ENCODE measurements at regions not wholly inside any gene's neighbourhood (a gene's known extent, or its start where the extent isn't known, plus 50 kb on each side); places are given as distances from the start of the nearest gene placed in this dataset.

DNA sequence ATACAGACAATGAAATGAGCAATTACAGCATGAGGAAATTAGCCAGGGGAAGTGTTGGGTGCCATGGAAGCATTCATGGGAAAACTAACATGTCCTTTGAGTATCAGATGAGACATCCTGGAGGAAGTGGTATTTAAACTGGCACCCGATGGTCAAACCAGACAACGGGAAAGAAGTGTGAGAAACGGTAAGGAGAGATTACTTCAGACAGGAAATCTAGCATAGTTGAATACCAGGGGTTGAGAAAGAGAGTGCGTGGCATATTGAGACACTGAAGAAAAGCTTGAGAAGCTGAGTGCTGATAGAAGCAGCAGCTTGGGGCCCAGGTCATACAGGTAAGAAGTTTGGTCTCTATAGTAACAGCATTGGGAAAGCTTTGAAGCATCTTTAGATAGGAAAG, 175.3 kb downstream of the C11orf87 start:
- Mint-ChIP-seq H3K27me3 (no peaks in the 10 kb centered on the region), H3K36me3 (no peaks in the 10 kb centered on the region), H3K4me1 (no peaks in the 10 kb centered on the region), H3K27ac (no peak overlapping the region), H3K9me3 (peaks cover 0 to 6% (median 0%) of the 10 kb centered on the region in 8 donors), H3K4me3 (no peak overlapping the region)
- Histone ChIP-seq H3K4me3 (ENCODE audit: low read length in 2 of 2) (no peak overlapping the region), H3K9me3 (ENCODE audit: control insufficient read depth in 1 of 2, low read length in 2 of 2) (no peaks in the 10 kb centered on the region), H3K27me3 (ENCODE audit: insufficient read depth, low read length) (no peaks in the 10 kb centered on the region), H3K27ac (ENCODE audit: low read depth, low read length) (no peak overlapping the region), H3K4me1 (ENCODE audit: insufficient read depth, low read length) (no peaks in the 10 kb centered on the region), H3K36me3 (ENCODE audit: insufficient read depth, low read length) (no peaks in the 10 kb centered on the region)
- POLR2A ChIA-PET (ENCODE audit: partially characterized antibody): no interaction called here
- DNase-seq: no peak
- intact Hi-C loops (cut with micrococcal nuclease): no loop called here
- CTCF ChIA-PET (ENCODE audit: partially characterized antibody): no interaction called here

DNA sequence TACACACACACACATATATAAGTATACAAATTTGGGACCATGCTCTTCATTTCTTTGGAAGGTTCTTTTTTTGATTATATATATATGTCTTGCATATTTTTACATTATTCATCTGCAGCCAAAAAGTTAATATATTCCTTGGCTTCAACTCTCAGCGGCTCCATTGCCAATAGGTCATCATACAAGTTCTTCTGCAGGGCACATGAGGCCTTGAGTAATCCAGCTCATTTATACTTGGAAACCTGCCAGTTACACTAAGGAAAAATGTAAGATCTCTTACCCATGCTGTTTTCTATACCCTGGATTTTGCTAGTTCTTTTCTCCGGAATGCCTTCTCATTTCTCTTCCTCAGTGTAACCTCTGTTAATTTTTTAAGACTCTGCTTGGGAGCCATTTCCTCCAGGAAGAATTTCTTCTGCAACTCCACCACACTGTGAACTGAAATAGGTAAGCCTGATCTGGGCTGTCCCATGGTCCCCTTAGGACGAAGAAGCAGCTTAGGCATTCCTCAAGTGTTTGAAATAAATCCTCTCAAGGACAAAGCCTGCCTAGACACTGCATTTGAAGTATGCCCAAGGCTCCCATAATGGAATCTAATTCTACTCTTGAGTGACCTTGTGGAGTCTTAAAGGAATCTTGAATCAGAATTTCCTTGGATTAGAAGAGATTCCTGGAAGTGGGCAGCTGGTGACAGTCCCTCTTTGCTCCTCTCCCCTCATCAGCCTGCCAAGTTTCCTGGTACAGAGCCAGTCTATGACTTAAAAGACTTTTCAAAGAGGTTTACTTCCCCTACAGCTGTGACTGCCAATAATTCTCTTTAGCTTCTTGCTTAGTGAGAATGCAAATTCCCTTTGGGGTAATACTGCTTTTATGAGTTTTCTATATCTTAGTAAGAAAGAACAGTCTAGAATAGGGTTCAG, 182.8 kb downstream of the C11orf87 start:
- H3K27me3 ChIP-seq (ENCODE audit: insufficient read depth, low read length): no peaks in the 10 kb centered on the region
- Mint-ChIP-seq H3K27ac (no peak overlapping the region), H3K27me3 (no peaks in the 10 kb centered on the region), H3K4me3 (no peak overlapping the region), H3K9me3 (peaks cover 0 to 7% (median 0%) of the 10 kb centered on the region in 8 donors), H3K4me1 (no peaks in the 10 kb centered on the region), H3K36me3 (no peaks in the 10 kb centered on the region)
- no peak for DNase-seq
- H3K4me1 ChIP-seq (ENCODE audit: insufficient read depth, low read length): no peaks in the 10 kb centered on the region
- no peak overlapping the region for H3K4me3 ChIP-seq (ENCODE audit: low read length in 2 of 2)
- no peaks in the 10 kb centered on the region for H3K36me3 ChIP-seq (ENCODE audit: insufficient read depth, low read length)
- CTCF ChIA-PET (ENCODE audit: partially characterized antibody): no interaction called here
- intact Hi-C loops (cut with micrococcal nuclease): no loop called here
- no peaks in the 10 kb centered on the region for H3K9me3 ChIP-seq (ENCODE audit: control insufficient read depth in 1 of 2, low read length in 2 of 2)
- no peak overlapping the region for H3K27ac ChIP-seq (ENCODE audit: low read depth, low read length)
- POLR2A ChIA-PET (ENCODE audit: partially characterized antibody): no interaction called here

DNA sequence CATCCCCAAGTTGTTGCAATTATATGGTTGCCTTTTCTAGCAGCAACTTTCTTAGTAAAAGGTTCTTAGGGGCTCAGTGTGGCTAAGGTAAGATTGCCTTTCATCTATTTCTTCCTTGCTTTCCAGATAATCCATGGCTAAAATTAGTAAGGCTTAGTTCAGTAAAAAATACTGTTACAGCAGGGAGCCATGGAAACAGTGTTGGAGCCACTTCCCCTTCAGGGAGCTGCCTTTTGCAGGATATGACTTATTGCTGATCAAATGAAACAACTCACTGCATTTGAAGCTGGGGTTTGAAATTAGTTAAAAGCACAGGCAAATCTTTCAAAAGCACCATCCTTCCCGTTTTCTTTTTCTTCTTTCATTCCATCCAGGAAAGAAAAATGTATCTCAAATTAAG, 184.3 kb downstream of the C11orf87 start:
- H3K27me3 ChIP-seq (ENCODE audit: insufficient read depth, low read length): no peaks in the 10 kb centered on the region
- H3K4me3 Mint-ChIP-seq: no peak overlapping the region
- no peak overlapping the region for H3K27ac ChIP-seq (ENCODE audit: low read depth, low read length)
- intact Hi-C loops (cut with micrococcal nuclease): no loop called here
- no peaks in the 10 kb centered on the region for H3K4me1 ChIP-seq (ENCODE audit: insufficient read depth, low read length)
- H3K36me3 Mint-ChIP-seq: no peaks in the 10 kb centered on the region
- H3K27ac Mint-ChIP-seq: no peak overlapping the region
- ChIA-PET POLR2A (ENCODE audit: partially characterized antibody) (no interaction called here), CTCF (ENCODE audit: partially characterized antibody) (interaction anchor here (0.7 kb wide), 1 partner anchor 10 kb away, joined by 3 read pairs; no protein-coding TSS in a partner anchor)
- no peak overlapping the region for H3K4me3 ChIP-seq (ENCODE audit: low read length in 2 of 2)
- H3K9me3 Mint-ChIP-seq: peaks cover 0 to 7% (median 0%) of the 10 kb centered on the region in 8 donors
- no peak for DNase-seq
- no peaks in the 10 kb centered on the region for H3K4me1 Mint-ChIP-seq
- no peaks in the 10 kb centered on the region for H3K9me3 ChIP-seq (ENCODE audit: control insufficient read depth in 1 of 2, low read length in 2 of 2)
- no peaks in the 10 kb centered on the region for H3K27me3 Mint-ChIP-seq
- no peaks in the 10 kb centered on the region for H3K36me3 ChIP-seq (ENCODE audit: insufficient read depth, low read length)

DNA sequence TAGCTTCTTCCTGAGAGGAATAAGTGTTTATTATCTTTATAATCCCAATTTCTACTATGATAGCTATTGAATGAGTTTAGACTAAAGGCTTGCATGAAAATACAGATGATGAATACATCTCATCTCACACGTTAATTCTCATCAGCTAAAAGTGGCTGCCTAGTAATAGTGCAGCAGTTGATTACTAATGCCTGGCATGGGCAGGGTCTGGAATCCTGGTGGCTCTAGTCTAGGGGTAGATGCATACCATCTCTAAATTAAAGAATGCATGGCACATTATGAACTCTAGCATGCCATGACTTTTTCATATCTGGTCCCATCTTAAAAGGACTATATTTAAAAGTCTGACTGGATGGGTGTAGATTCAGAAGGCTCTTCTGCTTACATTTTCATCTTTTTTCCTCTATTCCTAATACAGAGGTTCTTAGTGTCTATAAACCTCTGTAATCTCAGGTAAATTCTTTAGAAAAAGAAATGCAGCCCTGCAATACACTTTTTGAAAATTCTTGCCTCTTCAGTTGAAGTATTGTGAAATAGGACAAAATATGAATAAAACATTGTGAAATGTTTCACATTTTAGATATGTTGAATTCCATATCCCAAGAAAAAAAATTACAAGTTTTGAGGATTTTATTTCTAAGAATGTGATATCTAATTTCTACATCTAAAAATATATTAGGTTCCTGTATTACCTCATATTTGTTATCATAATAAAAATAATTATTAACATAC, 187.6 kb downstream of the C11orf87 start:
- H3K4me3 Mint-ChIP-seq: no peak overlapping the region
- H3K4me1 ChIP-seq (ENCODE audit: insufficient read depth, low read length): no peaks in the 10 kb centered on the region
- H3K36me3 ChIP-seq (ENCODE audit: insufficient read depth, low read length): no peaks in the 10 kb centered on the region
- H3K27ac ChIP-seq (ENCODE audit: low read depth, low read length): no peak overlapping the region
- no peak overlapping the region for H3K27ac Mint-ChIP-seq
- CTCF ChIA-PET (ENCODE audit: partially characterized antibody): no interaction called here
- no peaks in the 10 kb centered on the region for H3K4me1 Mint-ChIP-seq
- H3K27me3 Mint-ChIP-seq: no peaks in the 10 kb centered on the region
- no peaks in the 10 kb centered on the region for H3K9me3 ChIP-seq (ENCODE audit: control insufficient read depth in 1 of 2, low read length in 2 of 2)
- H3K27me3 ChIP-seq (ENCODE audit: insufficient read depth, low read length): no peaks in the 10 kb centered on the region
- H3K4me3 ChIP-seq (ENCODE audit: low read length in 2 of 2): no peak overlapping the region
- intact Hi-C loops (cut with micrococcal nuclease): no loop called here
- H3K9me3 Mint-ChIP-seq: peaks cover 0 to 14% (median 4%) of the 10 kb centered on the region in 8 donors
- no peaks in the 10 kb centered on the region for H3K36me3 Mint-ChIP-seq
- DNase-seq: no peak
- POLR2A ChIA-PET (ENCODE audit: partially characterized antibody): no interaction called here

DNA sequence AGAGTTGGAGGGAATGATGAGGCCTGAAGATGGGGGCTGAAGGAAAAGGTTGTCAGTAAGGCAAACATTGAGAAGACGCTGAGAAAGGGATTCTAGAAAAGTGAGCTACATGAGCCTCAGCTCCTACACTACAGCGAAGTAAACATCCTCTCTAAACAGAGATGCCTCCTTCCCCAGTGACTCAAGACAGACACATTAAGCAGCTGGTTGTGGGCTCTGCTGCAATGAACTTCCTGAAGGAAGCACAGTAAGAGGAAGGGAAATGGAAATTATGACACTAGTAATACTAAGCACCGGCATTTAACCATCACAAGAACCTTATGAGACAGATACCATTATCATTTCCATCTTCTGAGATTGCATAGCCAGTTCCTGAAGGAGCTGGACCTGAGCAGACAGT, 190.5 kb downstream of the C11orf87 start:
- no peaks in the 10 kb centered on the region for H3K27me3 Mint-ChIP-seq
- intact Hi-C loops (cut with micrococcal nuclease): no loop called here

DNA sequence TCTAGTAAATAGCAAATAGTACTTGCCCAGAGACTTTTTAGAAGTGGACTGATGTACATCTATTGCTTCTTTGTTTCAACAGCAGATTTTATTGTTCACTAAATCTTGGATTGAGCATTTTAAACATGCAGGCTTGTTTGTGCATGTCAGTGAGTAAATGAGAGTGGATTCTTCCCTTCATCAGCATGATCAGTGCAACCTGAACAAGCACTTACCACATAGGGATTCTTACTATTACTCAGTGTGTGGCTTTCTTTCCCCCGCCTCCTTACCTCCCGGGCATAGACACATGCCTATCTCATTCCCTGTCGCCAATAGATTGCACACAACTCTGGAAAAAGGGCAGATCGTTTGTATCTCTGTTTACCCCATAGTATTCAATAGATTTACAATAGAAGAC, 197.5 kb downstream of the C11orf87 start:
- Histone ChIP-seq H3K9me3 (ENCODE audit: control insufficient read depth in 1 of 2, low read length in 2 of 2) (no peaks in the 10 kb centered on the region), H3K27ac (ENCODE audit: low read depth, low read length) (no peak overlapping the region), H3K4me3 (ENCODE audit: low read length in 2 of 2) (no peak overlapping the region), H3K36me3 (ENCODE audit: insufficient read depth, low read length) (no peaks in the 10 kb centered on the region), H3K4me1 (ENCODE audit: insufficient read depth, low read length) (no peaks in the 10 kb centered on the region), H3K27me3 (ENCODE audit: insufficient read depth, low read length) (no peaks in the 10 kb centered on the region)
- no peaks in the 10 kb centered on the region for H3K36me3 Mint-ChIP-seq
- no peaks in the 10 kb centered on the region for H3K27me3 Mint-ChIP-seq
- no peaks in the 10 kb centered on the region for H3K4me1 Mint-ChIP-seq
- no peak overlapping the region for H3K27ac Mint-ChIP-seq
- ChIA-PET POLR2A (ENCODE audit: partially characterized antibody) (no interaction called here), CTCF (ENCODE audit: partially characterized antibody) (no interaction called here)
- H3K4me3 Mint-ChIP-seq: no peak overlapping the region
- peaks cover 0 to 13% (median 4%) of the 10 kb centered on the region in 8 donors for H3K9me3 Mint-ChIP-seq
- no peak for DNase-seq
- intact Hi-C loops (cut with micrococcal nuclease): no loop called here

More for the DNA sequence above, 190.5 kb downstream of the C11orf87 start:
- no peaks in the 10 kb centered on the region for H3K27me3 ChIP-seq (ENCODE audit: insufficient read depth, low read length)
- ChIA-PET CTCF (ENCODE audit: partially characterized antibody) (no interaction called here), POLR2A (ENCODE audit: partially characterized antibody) (no interaction called here)
- H3K36me3 ChIP-seq (ENCODE audit: insufficient read depth, low read length): no peaks in the 10 kb centered on the region
- no peak overlapping the region for H3K27ac ChIP-seq (ENCODE audit: low read depth, low read length)
- no peaks in the 10 kb centered on the region for H3K9me3 ChIP-seq (ENCODE audit: control insufficient read depth in 1 of 2, low read length in 2 of 2)
- peaks cover 0 to 18% (median 6%) of the 10 kb centered on the region in 8 donors for H3K9me3 Mint-ChIP-seq
- H3K4me1 Mint-ChIP-seq: no peaks in the 10 kb centered on the region
- H3K4me1 ChIP-seq (ENCODE audit: insufficient read depth, low read length): no peaks in the 10 kb centered on the region
- H3K4me3 Mint-ChIP-seq: no peak overlapping the region
- H3K27ac Mint-ChIP-seq: no peak overlapping the region
- H3K4me3 ChIP-seq (ENCODE audit: low read length in 2 of 2): no peak overlapping the region
- H3K36me3 Mint-ChIP-seq: no peaks in the 10 kb centered on the region
- no peak for DNase-seq

DNA sequence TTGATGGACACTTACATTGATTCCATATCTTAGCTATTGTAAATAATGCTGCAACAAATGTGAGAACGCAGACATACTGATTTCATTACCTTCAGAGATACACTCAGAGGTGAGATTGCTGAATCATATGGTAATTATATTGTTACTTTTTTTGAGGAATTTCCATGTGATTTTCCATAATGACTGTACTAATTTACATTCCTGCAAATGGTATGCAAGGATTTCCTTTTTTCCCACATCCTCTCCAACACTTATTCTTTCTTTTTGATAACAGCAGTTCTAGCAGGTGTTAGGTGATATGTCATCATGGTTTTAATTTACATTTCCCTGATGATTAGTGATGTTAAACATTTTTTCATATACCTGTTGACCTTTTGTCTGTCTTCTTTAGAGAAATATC, 207.7 kb downstream of the C11orf87 start:
- Histone ChIP-seq H3K36me3 (ENCODE audit: insufficient read depth, low read length) (no peaks in the 10 kb centered on the region), H3K4me3 (ENCODE audit: low read length in 2 of 2) (no peak overlapping the region), H3K27ac (ENCODE audit: low read depth, low read length) (no peak overlapping the region), H3K9me3 (ENCODE audit: control insufficient read depth in 1 of 2, low read length in 2 of 2) (peaks cover 0 to 3% of the 10 kb centered on the region in 2 donors), H3K27me3 (ENCODE audit: insufficient read depth, low read length) (no peaks in the 10 kb centered on the region), H3K4me1 (ENCODE audit: insufficient read depth, low read length) (no peaks in the 10 kb centered on the region)
- no peaks in the 10 kb centered on the region for H3K27me3 Mint-ChIP-seq
- no peaks in the 10 kb centered on the region for H3K36me3 Mint-ChIP-seq
- peaks cover 0 to 10% (median 8%) of the 10 kb centered on the region in 8 donors for H3K9me3 Mint-ChIP-seq
- no peaks in the 10 kb centered on the region for H3K4me1 Mint-ChIP-seq
- CTCF ChIA-PET (ENCODE audit: partially characterized antibody): no interaction called here
- no peak overlapping the region for H3K27ac Mint-ChIP-seq
- intact Hi-C loops (cut with micrococcal nuclease): no loop called here
- H3K4me3 Mint-ChIP-seq: no peak overlapping the region
- POLR2A ChIA-PET (ENCODE audit: partially characterized antibody): no interaction called here
- no peak for DNase-seq

All from CD4-positive, alpha-beta memory T cell (primary cell).